Ectodermal cell (in vitro differentiated cells): ENCODE measurements at regions not wholly inside any gene's neighbourhood (a gene's known extent, or its start where the extent isn't known, plus 50 kb on each side); places are given as distances from the start of the nearest gene placed in this dataset.
"Not testable (repeated sequence)": the region's sequence is repeated elsewhere in the genome, so short reads cannot be mapped to it uniquely, and the experiment has no call there.

Experiments used
- H3K27ac ChIP-seq: 2 replicates; pipeline ENCODE4 v1.7.0; 2013; ENCODE audit warnings: mild to moderate bottlenecking, low read depth, low read length; ENCODE audit not compliant: insufficient read depth, poor library complexity, severe bottlenecking
- H3K27me3 ChIP-seq: 2 replicates; pipeline ENCODE4 v1.7.0; 2013; ENCODE audit warnings: mild to moderate bottlenecking, low read length; ENCODE audit not compliant: insufficient read depth, control insufficient read depth, poor library complexity, severe bottlenecking
- H3K36me3 ChIP-seq: one replicate; pipeline ENCODE4 v1.7.0; 2013; ENCODE audit warnings: low read length; ENCODE audit not compliant: control insufficient read depth, insufficient read depth
- H3K4me1 ChIP-seq: one replicate; pipeline ENCODE4 v1.7.0; 2013; ENCODE audit warnings: low read length; ENCODE audit not compliant: control insufficient read depth, insufficient read depth
- H3K4me3 ChIP-seq: 2 replicates; pipeline ENCODE4 v1.7.0; 2013; ENCODE audit warnings: low read depth, low read length, control low read depth; ENCODE audit not compliant: insufficient read depth
- H3K9me3 ChIP-seq: 2 replicates; pipeline ENCODE4 v1.7.0; 2013; ENCODE audit warnings: mild to moderate bottlenecking, low read length, moderate library complexity; ENCODE audit not compliant: control insufficient read depth
- WGBS, 2 experiments: methylation state at CpG; one replicate each; pipeline ENCODE4 v1.1.7; 2013; ENCODE audit warnings: missing lambda C conversion rate in 2 of 2; 5-methylcytosine and 5-hydroxymethylcytosine counted together

- no peak overlapping the region for H3K4me3 ChIP-seq
- 93 to 95% methylated on average over 2 of the region's 2 CpGs for WGBS, 2 experiments
- H3K27me3 ChIP-seq, result no peaks in the 10 kb centered on the region
- no peak overlapping the region for H3K27ac ChIP-seq
- H3K9me3 ChIP-seq, result no peaks in the 10 kb centered on the region
- H3K36me3 ChIP-seq, result no peaks in the 10 kb centered on the region
- H3K4me1 ChIP-seq, result no peaks in the 10 kb centered on the region
Observed at GRCh38 chr6:48505621-48506020, 394.6 kb upstream of the PTCHD4 start.

- not testable (repeated sequence) for H3K36me3 ChIP-seq, H3K9me3 ChIP-seq, H3K4me1 ChIP-seq, H3K27ac ChIP-seq, H3K4me3 ChIP-seq, H3K27me3 ChIP-seq
- WGBS, 2 experiments, result 83% methylated on average over 2 of the region's 2 CpGs; no CpG with 5 or more reads in 1 of the 2 experiments
Observed at GRCh38 chr6:48493432-48493831, 382.4 kb upstream of the PTCHD4 start.

- Histone ChIP-seq H3K4me1 (no peaks in the 10 kb centered on the region), H3K27ac (no peak overlapping the region), H3K27me3 (no peaks in the 10 kb centered on the region), H3K36me3 (no peaks in the 10 kb centered on the region), H3K9me3 (no peaks in the 10 kb centered on the region), H3K4me3 (no peak overlapping the region)
- 97 to 100% methylated on average over 4 of the region's 4 CpGs for WGBS, 2 experiments
Observed at GRCh38 chr6:48490658-48491057, 379.7 kb upstream of the PTCHD4 start.

- H3K9me3 ChIP-seq, result no peaks in the 10 kb centered on the region
- 95% methylated on average over 2 to 3 of the region's 3 CpGs for WGBS, 2 experiments
Observed at GRCh38 chr6:48486876-48487275, 375.9 kb upstream of the PTCHD4 start.

GRCh38 chr6:48486373-48486772, 375.4 kb upstream of the PTCHD4 start:
- Histone ChIP-seq H3K27me3 (no peaks in the 10 kb centered on the region), H3K4me3 (no peak overlapping the region), H3K36me3 (no peaks in the 10 kb centered on the region), H3K27ac (no peak overlapping the region), H3K9me3 (no peaks in the 10 kb centered on the region), H3K4me1 (no peaks in the 10 kb centered on the region)
- WGBS, 2 experiments, result 83 to 100% methylated on average over 1 to 3 of the region's 3 CpGs

More at GRCh38 chr6:48486876-48487275, 375.9 kb upstream of the PTCHD4 start:
- Histone ChIP-seq H3K36me3 (no peaks in the 10 kb centered on the region), H3K4me3 (no peak overlapping the region), H3K27me3 (no peaks in the 10 kb centered on the region), H3K27ac (no peak overlapping the region), H3K4me1 (no peaks in the 10 kb centered on the region)

- no peak overlapping the region for H3K4me3 ChIP-seq
- H3K9me3 ChIP-seq, result no peaks in the 10 kb centered on the region
- no peaks in the 10 kb centered on the region for H3K36me3 ChIP-seq
- H3K4me1 ChIP-seq, result peaks cover 4% of the 10 kb centered on the region
- no peak overlapping the region for H3K27ac ChIP-seq
- no peaks in the 10 kb centered on the region for H3K27me3 ChIP-seq
Observed at GRCh38 chr6:48476257-48476656, 365.3 kb upstream of the PTCHD4 start.

GRCh38 chr6:48475275-48475674, 364.3 kb upstream of the PTCHD4 start:
- H3K27me3 ChIP-seq, result no peaks in the 10 kb centered on the region
- no peaks in the 10 kb centered on the region for H3K36me3 ChIP-seq
- 92 to 98% methylated on average over 1 of the region's 1 CpG for WGBS, 2 experiments

GRCh38 chr6:48474830-48475229, 363.8 kb upstream of the PTCHD4 start:
- Histone ChIP-seq H3K9me3 (no peaks in the 10 kb centered on the region), H3K4me1 (peaks cover 6% of the 10 kb centered on the region), H3K27me3 (no peaks in the 10 kb centered on the region), H3K4me3 (no peak overlapping the region), H3K27ac (no peak overlapping the region), H3K36me3 (no peaks in the 10 kb centered on the region)
- WGBS, 2 experiments, result 86 to 99% methylated on average over 2 of the region's 2 CpGs

More at GRCh38 chr6:48475275-48475674, 364.3 kb upstream of the PTCHD4 start:
- no peak overlapping the region for H3K27ac ChIP-seq
- no peak overlapping the region for H3K4me3 ChIP-seq
- H3K9me3 ChIP-seq, result no peaks in the 10 kb centered on the region
- H3K4me1 ChIP-seq, result peaks cover 6% of the 10 kb centered on the region

GRCh38 chr6:48474136-48474535, 363.1 kb upstream of the PTCHD4 start:
- Histone ChIP-seq H3K36me3 (no peaks in the 10 kb centered on the region), H3K9me3 (no peaks in the 10 kb centered on the region), H3K27ac (no peak overlapping the region), H3K27me3 (no peaks in the 10 kb centered on the region), H3K4me1 (peaks cover 6% of the 10 kb centered on the region), H3K4me3 (no peak overlapping the region)
- 96 to 100% methylated on average over 2 of the region's 2 CpGs for WGBS, 2 experiments

- Histone ChIP-seq H3K27me3 (no peaks in the 10 kb centered on the region), H3K36me3 (no peaks in the 10 kb centered on the region), H3K4me3 (no peak overlapping the region), H3K9me3 (no peaks in the 10 kb centered on the region), H3K4me1 (peaks cover 6% of the 10 kb centered on the region), H3K27ac (no peak overlapping the region)
- WGBS, 2 experiments, result 100% methylated on average over 1 to 2 of the region's 2 CpGs
Observed at GRCh38 chr6:48472535-48472934, 361.5 kb upstream of the PTCHD4 start.

GRCh38 chr6:48472091-48472490, 361.1 kb upstream of the PTCHD4 start:
- Histone ChIP-seq H3K9me3 (no peaks in the 10 kb centered on the region), H3K4me3 (no peak overlapping the region), H3K27me3 (no peaks in the 10 kb centered on the region), H3K27ac (no peak overlapping the region), H3K36me3 (no peaks in the 10 kb centered on the region), H3K4me1 (peaks cover 6% of the 10 kb centered on the region)
